ENCODE measurements at regions not wholly inside any gene's neighbourhood (a gene's known extent, or its start where the extent isn't known, plus 50 kb on each side); places are given as distances from the start of the nearest gene placed in this dataset.

DNA sequence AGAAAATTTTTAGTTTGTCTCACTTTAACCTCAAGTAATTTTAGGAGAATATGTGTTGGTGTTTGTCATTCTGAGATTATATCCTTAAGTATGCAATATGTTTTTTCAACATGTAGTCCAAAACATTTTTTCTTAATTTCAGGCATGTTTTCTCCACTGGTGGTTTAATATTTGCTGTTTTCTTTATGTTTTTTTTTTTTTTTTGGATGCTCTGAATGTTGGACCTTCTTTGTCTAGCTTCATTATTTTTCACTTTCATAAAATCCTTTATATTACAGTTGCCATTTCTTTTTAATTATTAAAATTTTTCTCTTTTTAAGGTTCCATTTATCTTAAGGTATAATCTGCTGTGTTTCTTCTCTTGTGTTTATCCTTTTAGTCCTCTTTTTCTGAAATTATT is 342.2 kb upstream of the DUSP10 start (continued):
- TF ChIP-seq, protein P1, sequence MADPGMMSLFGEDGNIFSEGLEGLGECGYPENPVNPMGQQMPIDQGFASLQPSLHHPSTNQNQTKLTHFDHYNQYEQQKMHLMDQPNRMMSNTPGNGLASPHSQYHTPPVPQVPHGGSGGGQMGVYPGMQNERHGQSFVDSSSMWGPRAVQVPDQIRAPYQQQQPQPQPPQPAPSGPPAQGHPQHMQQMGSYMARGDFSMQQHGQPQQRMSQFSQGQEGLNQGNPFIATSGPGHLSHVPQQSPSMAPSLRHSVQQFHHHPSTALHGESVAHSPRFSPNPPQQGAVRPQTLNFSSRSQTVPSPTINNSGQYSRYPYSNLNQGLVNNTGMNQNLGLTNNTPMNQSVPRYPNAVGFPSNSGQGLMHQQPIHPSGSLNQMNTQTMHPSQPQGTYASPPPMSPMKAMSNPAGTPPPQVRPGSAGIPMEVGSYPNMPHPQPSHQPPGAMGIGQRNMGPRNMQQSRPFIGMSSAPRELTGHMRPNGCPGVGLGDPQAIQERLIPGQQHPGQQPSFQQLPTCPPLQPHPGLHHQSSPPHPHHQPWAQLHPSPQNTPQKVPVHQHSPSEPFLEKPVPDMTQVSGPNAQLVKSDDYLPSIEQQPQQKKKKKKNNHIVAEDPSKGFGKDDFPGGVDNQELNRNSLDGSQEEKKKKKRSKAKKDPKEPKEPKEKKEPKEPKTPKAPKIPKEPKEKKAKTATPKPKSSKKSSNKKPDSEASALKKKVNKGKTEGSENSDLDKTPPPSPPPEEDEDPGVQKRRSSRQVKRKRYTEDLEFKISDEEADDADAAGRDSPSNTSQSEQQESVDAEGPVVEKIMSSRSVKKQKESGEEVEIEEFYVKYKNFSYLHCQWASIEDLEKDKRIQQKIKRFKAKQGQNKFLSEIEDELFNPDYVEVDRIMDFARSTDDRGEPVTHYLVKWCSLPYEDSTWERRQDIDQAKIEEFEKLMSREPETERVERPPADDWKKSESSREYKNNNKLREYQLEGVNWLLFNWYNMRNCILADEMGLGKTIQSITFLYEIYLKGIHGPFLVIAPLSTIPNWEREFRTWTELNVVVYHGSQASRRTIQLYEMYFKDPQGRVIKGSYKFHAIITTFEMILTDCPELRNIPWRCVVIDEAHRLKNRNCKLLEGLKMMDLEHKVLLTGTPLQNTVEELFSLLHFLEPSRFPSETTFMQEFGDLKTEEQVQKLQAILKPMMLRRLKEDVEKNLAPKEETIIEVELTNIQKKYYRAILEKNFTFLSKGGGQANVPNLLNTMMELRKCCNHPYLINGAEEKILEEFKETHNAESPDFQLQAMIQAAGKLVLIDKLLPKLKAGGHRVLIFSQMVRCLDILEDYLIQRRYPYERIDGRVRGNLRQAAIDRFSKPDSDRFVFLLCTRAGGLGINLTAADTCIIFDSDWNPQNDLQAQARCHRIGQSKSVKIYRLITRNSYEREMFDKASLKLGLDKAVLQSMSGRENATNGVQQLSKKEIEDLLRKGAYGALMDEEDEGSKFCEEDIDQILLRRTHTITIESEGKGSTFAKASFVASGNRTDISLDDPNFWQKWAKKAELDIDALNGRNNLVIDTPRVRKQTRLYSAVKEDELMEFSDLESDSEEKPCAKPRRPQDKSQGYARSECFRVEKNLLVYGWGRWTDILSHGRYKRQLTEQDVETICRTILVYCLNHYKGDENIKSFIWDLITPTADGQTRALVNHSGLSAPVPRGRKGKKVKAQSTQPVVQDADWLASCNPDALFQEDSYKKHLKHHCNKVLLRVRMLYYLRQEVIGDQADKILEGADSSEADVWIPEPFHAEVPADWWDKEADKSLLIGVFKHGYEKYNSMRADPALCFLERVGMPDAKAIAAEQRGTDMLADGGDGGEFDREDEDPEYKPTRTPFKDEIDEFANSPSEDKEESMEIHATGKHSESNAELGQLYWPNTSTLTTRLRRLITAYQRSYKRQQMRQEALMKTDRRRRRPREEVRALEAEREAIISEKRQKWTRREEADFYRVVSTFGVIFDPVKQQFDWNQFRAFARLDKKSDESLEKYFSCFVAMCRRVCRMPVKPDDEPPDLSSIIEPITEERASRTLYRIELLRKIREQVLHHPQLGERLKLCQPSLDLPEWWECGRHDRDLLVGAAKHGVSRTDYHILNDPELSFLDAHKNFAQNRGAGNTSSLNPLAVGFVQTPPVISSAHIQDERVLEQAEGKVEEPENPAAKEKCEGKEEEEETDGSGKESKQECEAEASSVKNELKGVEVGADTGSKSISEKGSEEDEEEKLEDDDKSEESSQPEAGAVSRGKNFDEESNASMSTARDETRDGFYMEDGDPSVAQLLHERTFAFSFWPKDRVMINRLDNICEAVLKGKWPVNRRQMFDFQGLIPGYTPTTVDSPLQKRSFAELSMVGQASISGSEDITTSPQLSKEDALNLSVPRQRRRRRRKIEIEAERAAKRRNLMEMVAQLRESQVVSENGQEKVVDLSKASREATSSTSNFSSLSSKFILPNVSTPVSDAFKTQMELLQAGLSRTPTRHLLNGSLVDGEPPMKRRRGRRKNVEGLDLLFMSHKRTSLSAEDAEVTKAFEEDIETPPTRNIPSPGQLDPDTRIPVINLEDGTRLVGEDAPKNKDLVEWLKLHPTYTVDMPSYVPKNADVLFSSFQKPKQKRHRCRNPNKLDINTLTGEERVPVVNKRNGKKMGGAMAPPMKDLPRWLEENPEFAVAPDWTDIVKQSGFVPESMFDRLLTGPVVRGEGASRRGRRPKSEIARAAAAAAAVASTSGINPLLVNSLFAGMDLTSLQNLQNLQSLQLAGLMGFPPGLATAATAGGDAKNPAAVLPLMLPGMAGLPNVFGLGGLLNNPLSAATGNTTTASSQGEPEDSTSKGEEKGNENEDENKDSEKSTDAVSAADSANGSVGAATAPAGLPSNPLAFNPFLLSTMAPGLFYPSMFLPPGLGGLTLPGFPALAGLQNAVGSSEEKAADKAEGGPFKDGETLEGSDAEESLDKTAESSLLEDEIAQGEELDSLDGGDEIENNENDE (IDR thresholded peaks at IDR 0.05; ENCODE audit: insufficient replicate concordance, low read length) = no peak

All from H1 (cell line).